GM12873 (cell line): ENCODE measurements at regions not wholly inside any gene's neighbourhood (a gene's known extent, or its start where the extent isn't known, plus 50 kb on each side); places are given as distances from the start of the nearest gene placed in this dataset.

Source experiments
- CTCF ChIP-seq: IDR thresholded peaks from 2 replicates; pipeline ENCODE4 v1.5.1; 2012; ENCODE audit warnings: low read depth, mild to moderate bottlenecking, moderate library complexity, low read length, control low read depth; ENCODE audit not compliant: insufficient read depth; ENCODE audit errors: missing control alignments

GRCh38 chr3:18618723-18619122 lies 193.6 kb upstream of the SATB1 start:
- TF ChIP-seq CTCF = no peak

GRCh38 chr3:18611991-18612390 lies 186.9 kb upstream of the SATB1 start:
- TF ChIP-seq CTCF = no peak

GRCh38 chr3:18609187-18609586 lies 184.0 kb upstream of the SATB1 start:
- TF ChIP-seq CTCF = no peak

GRCh38 chr3:18597919-18598318 lies 172.8 kb upstream of the SATB1 start:
- TF ChIP-seq CTCF = no peak

- TF ChIP-seq CTCF = no peak
These were observed 168.1 kb upstream of the SATB1 start for GRCh38 chr3:18593231-18593630.

GRCh38 chr3:18591120-18591519 lies 166.0 kb upstream of the SATB1 start:
- TF ChIP-seq CTCF = no peak

- TF ChIP-seq CTCF = no peak
These were observed 160.9 kb upstream of the SATB1 start for GRCh38 chr3:18586076-18586475.
